ENCODE measurements at regions not wholly inside any gene's neighbourhood (a gene's known extent, or its start where the extent isn't known, plus 50 kb on each side); places are given as distances from the start of the nearest gene placed in this dataset.

DNA sequence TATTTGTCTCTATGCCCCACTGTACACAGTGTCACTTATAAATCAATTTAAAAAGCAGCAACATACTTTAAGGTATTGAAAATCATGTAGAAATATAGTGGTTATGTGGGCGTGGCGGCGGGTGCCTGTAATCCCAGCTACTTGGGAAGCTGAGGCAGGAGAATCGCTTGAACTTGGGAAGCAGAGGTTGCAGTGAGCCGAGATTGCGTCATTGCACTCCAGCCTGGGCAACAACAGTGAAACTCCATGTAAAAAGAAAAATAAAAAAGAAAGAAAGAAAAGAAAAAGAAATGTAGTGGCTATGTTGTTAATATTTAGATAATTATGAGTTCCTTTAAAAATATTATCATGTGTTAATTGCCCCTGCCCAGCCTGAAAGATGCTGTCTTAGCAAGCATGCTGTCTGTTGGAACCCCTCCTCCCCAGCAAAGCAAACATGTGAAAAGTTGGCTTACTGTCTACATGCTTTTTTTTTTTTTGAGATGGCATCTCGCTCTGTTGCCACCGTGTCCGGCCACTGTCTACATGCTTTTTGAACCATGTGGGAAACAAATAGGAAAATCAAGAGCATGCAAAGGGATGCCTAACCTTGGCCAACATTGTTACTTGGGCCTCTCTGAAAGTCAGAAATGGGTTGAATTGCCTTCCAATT, 151.4 kb upstream of the TSHZ2 start:
- H3K36me3 Mint-ChIP-seq = no peaks in the 10 kb centered on the region
- H3K27me3 Mint-ChIP-seq = peaks cover 0 to 6% of the 10 kb centered on the region in 2 donors
- no peaks in the 10 kb centered on the region for H3K9me3 Mint-ChIP-seq
- H3K4me1 Mint-ChIP-seq = no peaks in the 10 kb centered on the region
- no peak overlapping the region for H3K4me3 Mint-ChIP-seq
- DNase-seq (no peak), ATAC-seq (replicated peaks) (no peak)
- H3K27ac Mint-ChIP-seq = no peak overlapping the region

DNA sequence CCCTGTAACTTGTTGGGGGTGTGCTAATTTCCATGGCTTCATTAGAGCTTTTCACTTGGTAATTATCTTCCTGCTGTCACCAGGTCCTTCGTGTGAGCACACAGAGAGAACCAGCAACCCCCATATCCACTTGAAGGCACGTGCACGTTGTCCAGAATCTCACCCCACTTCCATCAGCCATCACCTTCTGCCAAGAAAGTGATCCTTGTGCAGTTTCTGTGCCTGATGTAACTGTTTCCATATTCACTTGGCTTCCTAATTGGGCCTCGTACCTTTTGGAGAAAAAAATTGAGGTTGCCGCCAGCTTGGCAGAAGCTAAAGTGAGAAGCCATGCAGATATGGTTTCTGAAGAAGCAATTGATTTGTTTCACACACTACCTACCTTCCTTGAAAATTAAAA, 153.7 kb upstream of the TSHZ2 start:
- DNase-seq = no peak
- Mint-ChIP-seq H3K4me3 (no peak overlapping the region), H3K4me1 (no peaks in the 10 kb centered on the region), H3K27ac (no peak overlapping the region), H3K36me3 (no peaks in the 10 kb centered on the region), H3K27me3 (peaks cover 0 to 6% of the 10 kb centered on the region in 2 donors), H3K9me3 (no peaks in the 10 kb centered on the region)
- no peak for ATAC-seq (replicated peaks)

DNA sequence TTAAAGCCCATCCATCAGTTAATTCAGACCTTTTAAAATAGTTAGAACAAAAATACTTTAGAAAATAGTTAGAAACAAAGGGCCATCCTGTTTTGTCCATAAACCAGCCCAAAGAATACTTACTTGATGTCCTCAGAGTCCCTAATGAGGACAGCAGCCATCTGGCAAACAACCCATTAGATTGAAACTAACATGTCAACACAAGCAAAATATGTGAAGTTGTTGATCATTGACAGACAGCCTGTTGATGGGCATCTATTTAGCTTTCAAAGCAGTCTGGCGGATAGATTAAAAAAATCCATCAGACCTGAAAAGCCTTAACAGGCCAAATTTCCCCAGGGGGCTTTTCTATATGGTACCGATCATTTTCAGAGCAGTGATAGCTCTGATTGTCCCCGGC, 154.2 kb upstream of the TSHZ2 start:
- no peaks in the 10 kb centered on the region for H3K36me3 Mint-ChIP-seq
- DNase-seq = no peak
- peaks cover 0 to 6% of the 10 kb centered on the region in 2 donors for H3K27me3 Mint-ChIP-seq
- H3K4me3 Mint-ChIP-seq = no peak overlapping the region
- ATAC-seq (replicated peaks) = no peak
- H3K9me3 Mint-ChIP-seq = no peaks in the 10 kb centered on the region
- no peaks in the 10 kb centered on the region for H3K4me1 Mint-ChIP-seq
- no peak overlapping the region for H3K27ac Mint-ChIP-seq

DNA sequence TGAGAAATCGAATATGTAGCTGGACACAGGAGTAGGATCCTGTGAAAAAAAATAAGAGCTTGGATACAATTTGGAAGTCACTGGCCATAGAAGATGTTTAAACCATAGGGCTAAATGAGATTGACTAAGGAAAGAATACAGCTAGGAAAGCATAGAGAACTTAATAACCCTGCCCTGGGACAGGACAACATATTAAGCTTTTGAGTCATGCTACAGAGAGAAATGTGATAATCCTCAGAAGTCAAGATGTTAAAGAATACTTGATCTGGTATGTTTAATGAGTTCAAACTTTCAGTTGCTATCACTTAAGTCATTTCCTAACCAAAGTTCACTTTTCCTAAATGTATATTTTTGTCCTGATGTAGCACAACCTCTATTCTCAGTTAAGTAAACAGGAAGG, 154.6 kb upstream of the TSHZ2 start:
- Mint-ChIP-seq H3K4me1 (no peaks in the 10 kb centered on the region), H3K27me3 (peaks cover under 1 to 6% of the 10 kb centered on the region in 2 donors), H3K36me3 (no peaks in the 10 kb centered on the region), H3K4me3 (no peak overlapping the region), H3K9me3 (no peaks in the 10 kb centered on the region), H3K27ac (no peak overlapping the region)
- ATAC-seq (replicated peaks) (no peak), DNase-seq (no peak)

DNA sequence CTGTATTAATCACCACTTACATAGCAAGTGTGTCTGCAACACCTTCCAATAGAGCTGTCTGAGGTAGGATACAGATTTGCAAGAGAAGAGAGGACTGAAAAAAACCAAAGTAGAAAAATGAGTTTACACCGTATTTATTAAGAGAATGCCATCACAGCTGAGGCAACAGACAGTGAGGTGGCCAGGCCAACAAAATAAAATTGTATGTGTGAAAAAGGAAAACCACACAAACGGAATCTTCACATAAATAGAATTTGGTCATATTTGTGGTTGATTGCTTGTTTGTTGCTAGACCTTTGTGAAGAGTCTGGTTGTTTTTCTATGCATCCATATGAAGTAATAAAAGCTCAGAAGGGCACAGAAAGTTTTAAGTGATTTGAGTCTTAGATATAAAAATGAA, 157.8 kb upstream of the TSHZ2 start:
- Mint-ChIP-seq H3K4me1 (no peaks in the 10 kb centered on the region), H3K27me3 (peaks cover 4 to 5% of the 10 kb centered on the region in 2 donors), H3K9me3 (no peaks in the 10 kb centered on the region), H3K4me3 (no peak overlapping the region), H3K36me3 (no peaks in the 10 kb centered on the region), H3K27ac (no peak overlapping the region)
- DNase-seq (no peak), ATAC-seq (replicated peaks) (no peak)

GRCh38 chr20:52812231-52812847, 159.8 kb upstream of the TSHZ2 start:
- no peak for DNase-seq

GRCh38 chr20:52809003-52809402, 163.2 kb upstream of the TSHZ2 start:
- ATAC-seq (replicated peaks) (no peak), DNase-seq (no peak)
- Mint-ChIP-seq H3K36me3 (no peaks in the 10 kb centered on the region), H3K27ac (no peak overlapping the region), H3K27me3 (peaks cover 9 to 12% of the 10 kb centered on the region in 2 donors), H3K9me3 (no peaks in the 10 kb centered on the region), H3K4me1 (no peaks in the 10 kb centered on the region), H3K4me3 (no peak overlapping the region)

More at GRCh38 chr20:52812231-52812847, 159.8 kb upstream of the TSHZ2 start:
- Mint-ChIP-seq H3K4me1 (no peaks in the 10 kb centered on the region), H3K9me3 (no peaks in the 10 kb centered on the region), H3K27ac (no peak overlapping the region), H3K36me3 (no peaks in the 10 kb centered on the region), H3K4me3 (no peak overlapping the region), H3K27me3 (peaks cover 4 to 5% of the 10 kb centered on the region in 2 donors)
- ATAC-seq (replicated peaks) = no peak

GRCh38 chr20:52806918-52807317, 165.2 kb upstream of the TSHZ2 start:
- no peak for ATAC-seq (replicated peaks)
- no peaks in the 10 kb centered on the region for H3K4me1 Mint-ChIP-seq
- H3K4me3 Mint-ChIP-seq = no peak overlapping the region
- DNase-seq = no peak
- no peaks in the 10 kb centered on the region for H3K36me3 Mint-ChIP-seq
- no peaks in the 10 kb centered on the region for H3K9me3 Mint-ChIP-seq
- H3K27ac Mint-ChIP-seq = no peak overlapping the region
- H3K27me3 Mint-ChIP-seq = peaks cover 5 to 12% of the 10 kb centered on the region in 2 donors

- Mint-ChIP-seq H3K27me3 (peaks cover 5 to 8% of the 10 kb centered on the region in 2 donors), H3K27ac (no peak overlapping the region), H3K36me3 (no peaks in the 10 kb centered on the region), H3K4me3 (no peak overlapping the region), H3K4me1 (no peaks in the 10 kb centered on the region), H3K9me3 (no peaks in the 10 kb centered on the region)
- ATAC-seq (replicated peaks) = no peak
- no peak for DNase-seq
Measured at GRCh38 chr20:52805843-52806242, 166.3 kb upstream of the TSHZ2 start.

- no peaks in the 10 kb centered on the region for H3K9me3 Mint-ChIP-seq
- H3K36me3 Mint-ChIP-seq = no peaks in the 10 kb centered on the region
- ATAC-seq (replicated peaks) = no peak
- peaks cover 5 to 8% of the 10 kb centered on the region in 2 donors for H3K27me3 Mint-ChIP-seq
- H3K4me1 Mint-ChIP-seq = no peaks in the 10 kb centered on the region
- H3K27ac Mint-ChIP-seq = no peak overlapping the region
- no peak for DNase-seq
- no peak overlapping the region for H3K4me3 Mint-ChIP-seq
Measured at GRCh38 chr20:52805296-52805571, 166.9 kb upstream of the TSHZ2 start.

- H3K27ac Mint-ChIP-seq = no peak overlapping the region
- H3K36me3 Mint-ChIP-seq = no peaks in the 10 kb centered on the region
- ATAC-seq (replicated peaks) (no peak), DNase-seq (no peak)
- no peak overlapping the region for H3K4me3 Mint-ChIP-seq
- no peaks in the 10 kb centered on the region for H3K9me3 Mint-ChIP-seq
- no peaks in the 10 kb centered on the region for H3K4me1 Mint-ChIP-seq
- H3K27me3 Mint-ChIP-seq = peaks cover 5 to 8% of the 10 kb centered on the region in 2 donors
Measured at GRCh38 chr20:52804497-52805295, 167.5 kb upstream of the TSHZ2 start.

- Mint-ChIP-seq H3K27ac (no peak overlapping the region), H3K27me3 (peaks cover 8 to 9% of the 10 kb centered on the region in 2 donors), H3K36me3 (no peaks in the 10 kb centered on the region), H3K9me3 (no peaks in the 10 kb centered on the region), H3K4me3 (no peak overlapping the region), H3K4me1 (no peaks in the 10 kb centered on the region)
- ATAC-seq (replicated peaks) (no peak), DNase-seq (no peak)
Measured at GRCh38 chr20:52801628-52802006, 170.5 kb upstream of the TSHZ2 start.

- ATAC-seq (replicated peaks) = no peak
- H3K36me3 Mint-ChIP-seq = no peaks in the 10 kb centered on the region
- no peak overlapping the region for H3K4me3 Mint-ChIP-seq
- no peak overlapping the region for H3K27ac Mint-ChIP-seq
- H3K4me1 Mint-ChIP-seq = no peaks in the 10 kb centered on the region
- no peaks in the 10 kb centered on the region for H3K9me3 Mint-ChIP-seq
- H3K27me3 Mint-ChIP-seq = peaks cover 6 to 8% of the 10 kb centered on the region in 2 donors
- DNase-seq = no peak
Measured at GRCh38 chr20:52800734-52801627, 171.2 kb upstream of the TSHZ2 start.

DNA sequence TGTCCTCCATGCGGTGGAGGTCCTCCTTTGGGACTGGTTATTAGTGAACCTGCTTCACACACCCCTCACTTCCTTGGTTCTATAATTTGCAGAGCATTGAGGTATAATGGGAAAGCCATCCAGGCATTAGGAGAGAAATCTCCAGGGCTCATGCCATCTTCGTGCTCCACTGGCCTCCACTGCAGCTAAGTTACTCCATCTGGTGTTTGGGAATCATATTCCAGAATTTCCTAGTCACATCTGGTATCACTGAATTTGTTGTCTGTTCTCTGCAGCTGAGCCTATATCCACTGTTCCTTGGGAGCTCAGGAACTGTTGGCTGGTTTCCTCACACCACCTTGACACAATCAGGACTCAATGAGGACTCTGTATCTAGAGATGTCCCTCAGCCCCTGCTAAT, 173.0 kb upstream of the TSHZ2 start:
- no peak for ATAC-seq (replicated peaks)
- Mint-ChIP-seq H3K27ac (no peak overlapping the region), H3K4me3 (no peak overlapping the region), H3K27me3 (peaks cover 6 to 8% of the 10 kb centered on the region in 2 donors), H3K4me1 (no peaks in the 10 kb centered on the region), H3K9me3 (no peaks in the 10 kb centered on the region), H3K36me3 (no peaks in the 10 kb centered on the region)
- no peak for DNase-seq
